GM19468 (cell line): ENCODE measurements at regions not wholly inside any gene's neighbourhood (a gene's known extent, or its start where the extent isn't known, plus 50 kb on each side); places are given as distances from the start of the nearest gene placed in this dataset.
"Not testable (repeated sequence)": the region's sequence is repeated elsewhere in the genome, so short reads cannot be mapped to it uniquely, and the experiment has no call there.

Experiments used
- ATAC-seq: cut with Tn5 transposase; IDR thresholded peaks from one replicate; pipeline ENCODE4 v1.9.1; 2021; ENCODE audit warnings: mild to moderate bottlenecking, moderate library complexity, moderate number of reproducible peaks; ENCODE audit not compliant: unreplicated experiment; ENCODE audit errors: extremely low read depth

- ATAC-seq: no peak
Measured at GRCh38 chr2:75954761-75955160, 244.0 kb upstream of the GCFC2 start.

- no peak for ATAC-seq
Measured at GRCh38 chr2:75952173-75952572, 241.5 kb upstream of the GCFC2 start.

GRCh38 chr2:75949385-75950030 lies 238.8 kb upstream of the GCFC2 start:
- no peak for ATAC-seq

DNA sequence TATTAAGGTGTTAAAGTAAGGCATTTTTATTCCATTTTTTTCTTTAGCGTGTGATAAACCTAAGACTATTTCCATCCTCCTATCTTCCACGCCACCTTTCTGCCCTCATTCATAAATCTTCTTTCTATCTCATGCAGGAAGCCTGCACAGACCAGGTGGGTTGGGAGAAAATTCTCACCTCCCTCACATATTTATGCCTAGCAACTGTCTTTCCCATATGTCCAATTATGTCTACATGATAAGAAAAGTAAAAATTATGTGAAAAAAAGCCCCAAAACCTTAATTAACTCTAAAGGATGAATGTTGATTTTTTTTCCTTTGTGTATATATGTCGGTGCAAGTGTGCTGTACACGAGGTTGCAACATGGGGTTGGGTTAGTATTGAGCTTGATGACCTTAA lies 225.6 kb upstream of the GCFC2 start:
- ATAC-seq: no peak

- ATAC-seq: no peak
Measured at GRCh38 chr2:75932996-75933395, 222.3 kb upstream of the GCFC2 start.

DNA sequence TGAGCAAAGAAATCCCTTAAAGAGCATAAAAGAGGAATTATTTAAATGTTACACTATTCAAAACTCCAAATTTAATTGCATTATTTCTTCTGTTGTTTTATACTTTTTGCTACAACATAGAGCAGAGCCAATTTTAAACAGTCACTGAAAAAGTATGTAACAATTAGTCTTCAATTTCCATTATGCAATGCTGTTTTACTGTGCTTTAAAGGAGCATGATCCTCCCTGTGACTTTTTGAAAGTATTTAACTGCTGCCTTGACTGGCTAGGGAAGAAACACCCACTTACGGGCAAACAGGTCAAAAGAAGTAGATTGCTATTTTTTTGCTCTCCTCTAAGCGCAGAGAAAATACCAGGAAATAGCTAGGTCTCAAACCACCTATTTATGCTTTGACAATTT lies 217.4 kb upstream of the GCFC2 start:
- no peak for ATAC-seq

- ATAC-seq: no peak
Measured at GRCh38 chr2:75925331-75926024, 214.8 kb upstream of the GCFC2 start.

DNA sequence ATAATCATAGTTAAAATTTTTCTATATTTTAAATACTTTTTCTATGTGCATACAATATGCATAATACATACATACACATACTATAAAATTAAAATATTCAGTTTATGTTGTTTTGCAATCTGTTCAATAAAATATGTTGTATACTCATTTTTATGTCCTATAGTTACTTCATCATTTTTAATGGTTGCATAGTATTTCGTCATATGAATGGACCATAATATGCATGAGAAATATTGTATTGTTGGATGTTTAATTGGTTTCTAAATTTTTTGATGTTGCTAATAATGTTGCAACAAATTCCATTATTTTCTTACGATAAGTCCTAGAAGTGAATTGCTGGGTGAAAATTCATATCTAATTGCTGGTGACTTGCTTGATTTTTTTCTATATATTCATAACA lies 211.5 kb upstream of the GCFC2 start:
- ATAC-seq: no peak

DNA sequence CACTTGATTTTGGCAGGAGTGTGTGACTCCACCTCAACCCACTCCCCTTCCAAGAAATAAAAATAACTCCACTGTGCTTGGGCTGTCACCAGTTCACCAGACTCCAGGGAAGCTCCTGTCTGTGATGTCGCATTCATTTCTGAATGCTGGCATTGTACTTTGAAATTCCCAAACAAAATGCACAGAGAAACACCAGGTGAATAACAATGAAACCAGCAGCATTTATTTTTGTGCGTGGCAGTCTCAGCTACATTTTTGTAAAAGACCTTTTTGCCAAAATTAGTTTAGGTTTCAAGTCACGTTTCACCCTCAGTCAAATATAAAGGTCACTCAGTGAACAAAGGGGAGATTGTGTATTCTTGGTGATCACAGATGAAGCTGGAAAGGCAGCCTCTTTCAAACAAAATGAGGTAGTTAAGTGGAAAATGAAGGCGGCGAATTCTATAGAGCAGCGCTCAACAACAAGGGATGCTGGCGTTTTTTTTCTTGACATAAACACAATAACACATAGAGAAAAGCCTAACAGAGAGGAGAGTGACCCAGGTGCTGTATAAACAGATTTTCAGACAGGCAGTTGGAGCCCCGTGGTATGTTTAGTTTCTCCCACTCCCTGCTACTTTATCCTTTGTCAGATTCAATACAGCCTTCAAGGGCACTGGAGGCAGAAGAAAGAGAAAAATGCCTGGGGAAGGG lies 210.3 kb upstream of the GCFC2 start:
- ATAC-seq: no peak

GRCh38 chr2:75915851-75916634 lies 205.3 kb upstream of the GCFC2 start:
- ATAC-seq: no peak

DNA sequence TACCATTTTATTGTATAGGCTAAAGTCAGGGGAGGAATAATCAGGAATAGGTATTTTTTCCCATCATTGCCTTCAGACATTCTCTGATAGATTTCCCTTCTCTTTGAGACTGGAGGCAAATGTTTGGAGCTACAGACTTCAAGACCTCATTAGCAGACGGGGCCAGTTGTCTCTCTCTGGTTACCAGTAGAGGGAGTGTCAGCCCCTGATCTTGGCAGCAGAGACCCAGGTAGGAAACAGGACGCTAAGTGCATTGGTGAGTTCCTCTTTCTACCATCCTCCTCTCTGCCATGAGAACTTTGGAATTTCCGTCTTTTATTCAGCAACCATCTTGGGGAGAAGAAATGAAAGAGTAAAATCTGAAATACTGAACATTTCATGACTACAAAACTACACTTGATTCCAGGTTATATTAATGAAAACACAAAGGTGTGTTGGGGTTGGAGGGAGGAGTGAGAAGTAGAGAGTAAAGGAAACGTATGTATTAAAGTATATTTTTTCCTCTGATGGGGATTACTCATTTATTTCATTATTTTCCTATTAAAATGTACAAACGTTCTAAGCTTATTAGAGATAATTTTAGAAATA lies 186.2 kb upstream of the GCFC2 start:
- ATAC-seq: peak; percentile 62

GRCh38 chr2:75894170-75894569 lies 183.5 kb upstream of the GCFC2 start:
- ATAC-seq: peak; percentile 68

GRCh38 chr2:75892490-75892889 lies 181.8 kb upstream of the GCFC2 start:
- peak; percentile 20 for ATAC-seq

DNA sequence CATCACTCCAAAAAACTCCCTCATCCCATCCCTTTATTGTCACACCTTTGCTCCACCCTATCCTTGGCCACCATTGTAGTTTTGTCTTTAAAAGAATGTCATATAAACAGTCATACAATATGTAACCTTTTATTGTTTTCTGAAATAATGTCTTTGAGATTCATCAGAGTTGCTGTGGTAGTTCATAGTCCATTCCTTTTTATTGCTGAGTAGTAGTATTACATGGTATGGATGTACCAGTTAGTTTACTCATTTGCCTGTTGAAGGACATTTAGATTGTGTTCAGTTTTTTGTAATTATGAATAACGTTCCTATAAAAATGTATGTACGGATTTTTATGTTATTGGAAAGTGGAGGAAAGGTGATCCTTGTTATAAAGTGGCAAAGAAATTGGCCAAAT lies 171.8 kb upstream of the GCFC2 start:
- ATAC-seq: no peak

- ATAC-seq: not testable (repeated sequence)
Measured at GRCh38 chr2:75875606-75876005, 164.9 kb upstream of the GCFC2 start.

- ATAC-seq: not testable (repeated sequence)
Measured at GRCh38 chr2:75871762-75872614, 161.3 kb upstream of the GCFC2 start.

- no peak for ATAC-seq
Measured at GRCh38 chr2:75870651-75871137, 160.0 kb upstream of the GCFC2 start.

DNA sequence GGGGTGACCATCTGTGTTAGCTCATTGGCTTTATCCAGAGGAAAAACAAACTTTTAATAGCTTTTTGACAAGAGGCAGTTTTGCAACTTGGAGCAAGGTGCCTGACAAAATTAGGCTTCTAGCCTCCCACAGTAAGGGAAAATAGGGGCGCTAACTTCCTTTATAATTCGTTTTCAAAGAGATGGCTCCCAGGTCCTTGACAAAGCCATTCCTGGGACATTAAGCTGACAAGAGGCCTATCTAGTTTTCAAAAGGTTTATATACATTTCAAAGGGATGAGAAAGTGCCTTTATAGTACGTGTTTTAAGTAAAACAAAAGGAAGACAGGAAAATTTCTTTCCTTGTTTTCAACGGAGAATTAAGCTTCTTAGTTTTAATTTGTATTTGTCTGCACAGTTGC lies 159.4 kb upstream of the GCFC2 start:
- no peak for ATAC-seq

GRCh38 chr2:75865702-75866101 lies 155.0 kb upstream of the GCFC2 start:
- ATAC-seq: no peak
